Activated CD8-positive, alpha-beta T cell treated with anti-CD3 and anti-CD28 coated beads, Interleukin-2, amount 10 ng/mL, durations not matched to agents 7 days and 5 days (primary cell): ENCODE measurements at regions not wholly inside any gene's neighbourhood (a gene's known extent, or its start where the extent isn't known, plus 50 kb on each side); places are given as distances from the start of the nearest gene placed in this dataset.

Source experiments
- ATAC-seq: fragments of 150-1000 bp; cut with Tn5 transposase; one replicate; pipeline ENCODE4 v1.10.0; 2021; ENCODE audit warnings: moderate library complexity
- CTCF ChIA-PET: fragments of 350-600 bp; sonication (Branson Sonifier 250); formaldehyde crosslinking; loops from one replicate; lab custom pipeline; 2021; ENCODE audit warnings: antibody characterized with exemption; lab: Charles Lee
- POLR2A ChIA-PET: fragments of 350-600 bp; sonication (Branson Sonifier 250); formaldehyde crosslinking; loops from one replicate; lab custom pipeline; 2021; ENCODE audit warnings: antibody characterized with exemption; lab: Charles Lee
- DNase-seq: peaks from one replicate; pipeline ENCODE4 v3.0.0-alpha.2; 2020
- H3K27ac Mint-ChIP-seq: one replicate; pipeline ENCODE4 v1.8.0; 2021; ENCODE audit warnings: mild to moderate bottlenecking, mixed read lengths
- H3K27me3 Mint-ChIP-seq: one replicate; pipeline ENCODE4 v1.8.0; 2021; ENCODE audit warnings: low read depth, mixed read lengths
- H3K36me3 Mint-ChIP-seq: one replicate; pipeline ENCODE4 v1.8.0; 2021; ENCODE audit warnings: low read depth, mixed read lengths
- H3K4me1 Mint-ChIP-seq: one replicate; pipeline ENCODE4 v1.8.0; 2021; ENCODE audit warnings: low read depth, mixed read lengths
- H3K4me3 Mint-ChIP-seq: one replicate; pipeline ENCODE4 v1.8.0; 2021; ENCODE audit warnings: mild to moderate bottlenecking, mixed read lengths
- H3K9me3 Mint-ChIP-seq: one replicate; pipeline ENCODE4 v1.8.0; 2022; ENCODE audit warnings: mixed read lengths; ENCODE audit not compliant: insufficient read depth

DNA sequence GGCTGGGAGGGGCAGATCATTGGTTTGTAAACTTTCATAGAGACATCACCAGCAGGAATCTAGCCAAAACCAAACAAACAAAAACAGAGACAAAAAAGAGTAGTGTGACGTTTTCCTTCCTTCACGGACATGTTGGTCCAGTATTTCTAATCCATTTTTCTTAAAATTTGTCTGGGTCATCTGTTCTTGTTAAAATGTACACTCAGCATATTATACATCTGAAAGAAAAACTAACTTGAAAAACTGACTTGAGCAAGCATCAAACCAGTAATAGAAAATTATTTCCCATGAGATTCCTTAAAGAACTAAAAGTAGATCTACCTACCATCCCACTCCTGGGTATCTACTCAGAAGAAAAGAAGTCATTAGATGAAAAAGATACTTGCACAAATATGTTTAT is 164.2 kb downstream of the KLF6 start:
- POLR2A ChIA-PET = no interaction called here
- no peak for DNase-seq

DNA sequence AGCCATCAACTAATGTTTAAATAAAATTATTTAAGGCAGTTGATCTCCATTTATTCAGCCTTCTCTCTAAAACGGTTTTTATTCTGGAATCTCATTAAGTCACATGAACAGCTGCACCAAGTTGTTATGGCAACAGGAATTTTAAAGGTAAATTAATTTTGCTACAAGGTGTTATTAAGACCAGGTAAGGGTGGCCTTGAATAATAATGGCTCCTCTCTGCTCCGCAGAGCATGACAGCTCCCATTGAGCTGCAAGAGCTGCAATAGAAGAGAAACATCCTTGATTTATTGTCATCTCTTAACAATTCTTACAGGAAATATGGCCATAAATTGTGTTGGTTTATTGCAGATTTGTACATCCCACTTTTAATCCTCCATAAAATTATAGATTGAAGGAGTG is 165.8 kb downstream of the KLF6 start:
- Mint-ChIP-seq H3K36me3 (peaks cover 4% of the 10 kb centered on the region), H3K27ac (no peak overlapping the region), H3K27me3 (peaks cover 7% of the 10 kb centered on the region), H3K4me3 (no peak overlapping the region), H3K4me1 (peaks cover 14% of the 10 kb centered on the region), H3K9me3 (peaks cover 8% of the 10 kb centered on the region)
- no peak for DNase-seq
- CTCF ChIA-PET = no interaction called here
- no peak for ATAC-seq
- POLR2A ChIA-PET = no interaction called here

More for the DNA sequence above, 164.2 kb downstream of the KLF6 start:
- Mint-ChIP-seq H3K4me3 (no peak overlapping the region), H3K27me3 (peaks cover 6% of the 10 kb centered on the region), H3K4me1 (peaks cover 14% of the 10 kb centered on the region), H3K36me3 (peaks cover 4% of the 10 kb centered on the region), H3K9me3 (peaks cover 8% of the 10 kb centered on the region), H3K27ac (no peak overlapping the region)
- CTCF ChIA-PET = no interaction called here
- no peak for ATAC-seq

DNA sequence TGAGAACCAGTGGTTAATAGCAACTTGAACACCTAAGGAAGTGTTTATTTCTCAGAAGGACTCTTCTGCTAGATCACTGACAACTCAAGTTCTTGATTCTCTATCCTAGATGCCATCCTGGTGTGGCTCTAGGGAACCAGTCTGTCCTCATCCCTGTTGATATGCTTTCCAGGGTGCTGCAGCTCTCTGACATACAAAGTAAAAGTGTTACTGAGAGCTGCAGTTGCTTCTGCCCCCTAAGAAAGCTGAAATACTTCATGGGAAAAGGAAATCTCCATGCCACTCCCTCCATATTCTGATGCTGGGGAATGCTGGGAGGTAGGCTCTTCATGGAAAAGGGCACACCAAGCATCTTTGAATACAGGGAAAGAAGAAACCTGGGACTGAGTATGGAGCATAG is 168.1 kb downstream of the KLF6 start:
- CTCF ChIA-PET = no interaction called here
- POLR2A ChIA-PET = no interaction called here
- H3K27ac Mint-ChIP-seq = no peak overlapping the region
- peaks cover 7% of the 10 kb centered on the region for H3K27me3 Mint-ChIP-seq
- no peaks in the 10 kb centered on the region for H3K4me1 Mint-ChIP-seq
- DNase-seq (no peak), ATAC-seq (no peak)
- H3K36me3 Mint-ChIP-seq = peaks cover 8% of the 10 kb centered on the region
- H3K4me3 Mint-ChIP-seq = no peak overlapping the region
- peaks cover 8% of the 10 kb centered on the region for H3K9me3 Mint-ChIP-seq

DNA sequence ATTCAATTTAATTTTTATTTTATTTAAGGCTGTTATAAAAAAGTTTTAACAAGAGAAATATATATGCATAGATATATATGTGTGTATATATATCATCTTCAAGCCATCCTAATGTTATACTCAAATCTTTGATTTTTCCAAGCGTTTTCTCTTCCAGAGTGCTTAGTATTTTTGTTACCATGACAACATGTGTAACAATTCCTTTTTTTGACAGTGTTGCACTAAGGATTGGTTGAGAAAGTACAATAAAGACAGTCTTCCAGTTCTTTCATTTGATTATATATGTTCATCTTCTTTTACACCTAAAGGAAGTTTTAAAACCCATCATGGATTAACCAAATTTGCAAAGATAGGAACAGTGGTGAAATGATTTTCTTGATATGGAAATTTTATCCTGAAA is 171.7 kb downstream of the KLF6 start:
- ChIA-PET POLR2A (interaction anchor here (0.6 kb wide), 1 partner anchor 14 kb away, joined by 3 read pairs; no protein-coding TSS in a partner anchor), CTCF (no interaction called here)
- ATAC-seq (no peak), DNase-seq (no peak)
- no peaks in the 10 kb centered on the region for H3K4me1 Mint-ChIP-seq
- H3K9me3 Mint-ChIP-seq = peaks cover 16% of the 10 kb centered on the region
- no peak overlapping the region for H3K4me3 Mint-ChIP-seq
- peaks cover 4% of the 10 kb centered on the region for H3K36me3 Mint-ChIP-seq
- H3K27me3 Mint-ChIP-seq = peaks cover 14% of the 10 kb centered on the region
- H3K27ac Mint-ChIP-seq = no peak overlapping the region

DNA sequence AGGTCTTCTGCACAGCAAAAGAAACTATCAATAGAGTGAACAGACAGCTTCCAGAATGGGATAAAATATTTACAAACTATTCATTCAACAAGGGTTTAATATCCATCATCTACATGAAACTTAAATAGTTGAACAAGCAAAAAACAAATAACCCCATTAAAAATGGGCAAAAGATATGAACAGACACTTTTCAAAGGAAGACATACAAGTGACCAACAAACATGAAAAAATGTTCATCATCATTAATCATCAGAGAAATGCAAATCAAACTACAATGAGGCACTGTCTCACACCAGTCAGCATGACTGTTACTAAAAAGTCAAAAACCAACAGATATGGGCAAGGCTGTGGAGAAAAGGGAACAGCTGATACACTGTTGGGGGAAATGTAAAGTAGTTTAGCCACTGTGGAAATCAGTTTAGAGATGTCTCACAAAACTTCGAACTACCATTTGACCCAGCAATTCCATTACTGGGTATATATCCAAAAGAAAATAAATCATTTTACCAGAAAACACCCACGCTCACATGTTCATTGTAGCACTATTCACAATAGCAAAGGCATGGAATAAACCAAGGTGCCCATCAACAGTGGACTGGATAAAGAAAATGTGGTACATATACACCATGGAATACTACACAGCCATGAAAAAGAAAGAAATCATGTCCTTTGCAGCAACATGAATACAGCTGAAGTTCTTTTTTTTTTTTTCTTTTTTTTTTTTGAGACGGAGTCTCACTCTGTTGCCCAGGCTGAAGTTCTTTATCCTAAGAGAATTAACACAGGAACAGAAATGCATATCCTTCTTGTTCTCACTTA is 172.6 kb downstream of the KLF6 start:
- Mint-ChIP-seq H3K27ac (no peak overlapping the region), H3K4me3 (no peak overlapping the region), H3K36me3 (peaks cover 6% of the 10 kb centered on the region), H3K27me3 (peaks cover 17% of the 10 kb centered on the region), H3K9me3 (peaks cover 24% of the 10 kb centered on the region), H3K4me1 (no peaks in the 10 kb centered on the region)
- ATAC-seq (no peak), DNase-seq (no peak)
- POLR2A ChIA-PET = no interaction called here
- CTCF ChIA-PET = no interaction called here

DNA sequence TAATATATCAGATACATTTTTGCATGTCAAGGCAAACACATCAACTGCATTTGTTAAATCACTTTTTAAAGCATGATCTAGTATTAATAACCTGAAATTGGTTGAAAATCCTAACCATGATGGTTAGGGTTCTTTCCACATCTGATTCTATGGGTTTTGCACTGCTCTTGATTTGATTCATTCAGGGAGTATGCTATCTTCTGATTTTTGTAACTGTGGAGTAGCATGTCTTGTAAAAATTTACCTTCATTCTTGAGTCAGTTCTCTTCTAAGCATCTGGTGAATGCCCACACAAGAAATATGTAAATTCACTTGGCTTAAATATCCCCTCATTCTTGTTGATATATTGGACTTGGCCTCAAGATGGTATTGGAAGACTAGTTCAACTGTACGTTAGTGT is 178.7 kb downstream of the KLF6 start:
- Mint-ChIP-seq H3K36me3 (peaks cover 6% of the 10 kb centered on the region), H3K27ac (no peak overlapping the region), H3K4me1 (no peaks in the 10 kb centered on the region), H3K27me3 (peaks cover 20% of the 10 kb centered on the region), H3K9me3 (peaks cover 36% of the 10 kb centered on the region), H3K4me3 (no peak overlapping the region)
- no peak for DNase-seq
- ChIA-PET POLR2A (no interaction called here), CTCF (no interaction called here)
- ATAC-seq = no peak

DNA sequence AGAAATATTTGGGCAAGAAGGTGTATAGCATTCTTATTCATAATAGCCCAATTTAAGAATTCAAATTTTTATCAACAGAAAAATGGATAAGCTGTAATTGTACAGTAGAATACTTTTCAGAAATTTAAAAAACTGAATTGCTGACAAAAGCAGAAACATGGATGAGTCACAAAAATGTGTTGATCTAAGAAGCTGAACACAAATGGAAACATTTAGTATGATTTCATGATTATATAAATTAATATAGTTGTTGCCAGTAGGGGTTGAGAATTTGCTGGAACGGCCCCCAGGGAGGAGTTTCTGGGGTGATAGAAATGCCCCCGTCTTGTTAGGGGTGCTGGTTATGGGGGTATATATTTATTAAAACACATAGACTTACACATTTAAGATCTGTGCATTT is 179.1 kb downstream of the KLF6 start:
- Mint-ChIP-seq H3K4me1 (no peaks in the 10 kb centered on the region), H3K36me3 (peaks cover 6% of the 10 kb centered on the region), H3K9me3 (peaks cover 36% of the 10 kb centered on the region), H3K27me3 (peaks cover 18% of the 10 kb centered on the region), H3K27ac (no peak overlapping the region), H3K4me3 (no peak overlapping the region)
- DNase-seq (no peak), ATAC-seq (no peak)
- ChIA-PET CTCF (no interaction called here), POLR2A (no interaction called here)

DNA sequence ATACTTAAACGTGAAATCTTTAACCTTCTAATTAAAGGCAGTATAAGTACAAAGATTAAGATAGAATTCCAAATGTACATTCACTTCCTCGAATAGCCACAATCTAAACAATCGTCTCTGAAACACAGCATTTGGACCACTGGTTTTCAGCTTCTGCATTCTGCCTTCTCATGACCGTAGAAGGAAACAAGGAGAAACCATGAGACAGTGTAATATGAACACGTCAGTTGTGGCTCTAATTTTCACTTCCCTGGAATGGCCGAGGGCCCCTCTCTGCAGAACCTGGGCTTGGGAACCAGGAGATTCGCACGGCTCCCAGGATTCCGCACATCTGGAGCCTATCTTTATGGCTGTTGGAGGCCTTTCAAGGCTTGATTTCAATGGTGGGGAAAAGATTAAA is 189.3 kb downstream of the KLF6 start:
- Mint-ChIP-seq H3K36me3 (no peaks in the 10 kb centered on the region), H3K4me1 (no peaks in the 10 kb centered on the region), H3K4me3 (no peak overlapping the region), H3K27ac (no peak overlapping the region), H3K9me3 (no peaks in the 10 kb centered on the region), H3K27me3 (peaks cover 21% of the 10 kb centered on the region)
- ATAC-seq (no peak), DNase-seq (no peak)
- CTCF ChIA-PET = no interaction called here
- POLR2A ChIA-PET = no interaction called here

DNA sequence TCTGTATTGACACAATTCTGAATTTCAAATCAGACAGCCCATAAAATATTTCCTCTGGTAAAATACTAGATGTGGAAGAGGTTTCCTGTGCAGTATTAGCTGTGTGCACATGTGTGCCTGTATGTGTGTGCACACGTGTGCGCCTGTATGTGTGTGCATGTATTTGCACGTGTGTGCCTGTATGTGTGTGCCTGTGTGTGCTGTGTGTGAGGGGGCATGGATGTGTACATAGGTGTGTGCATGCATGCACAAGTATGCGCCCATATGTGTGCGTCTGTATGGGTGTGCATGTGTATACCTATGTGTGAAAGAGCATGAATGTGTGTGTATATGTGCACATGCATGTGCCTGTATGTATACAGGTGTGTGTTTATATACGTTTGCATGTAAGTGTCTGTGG is 191.4 kb downstream of the KLF6 start:
- POLR2A ChIA-PET = no interaction called here
- CTCF ChIA-PET = no interaction called here
- Mint-ChIP-seq H3K27ac (no peak overlapping the region), H3K36me3 (no peaks in the 10 kb centered on the region), H3K27me3 (peaks cover 16% of the 10 kb centered on the region), H3K9me3 (no peaks in the 10 kb centered on the region), H3K4me1 (no peaks in the 10 kb centered on the region), H3K4me3 (no peak overlapping the region)
- no peak for ATAC-seq
- DNase-seq = no peak

DNA sequence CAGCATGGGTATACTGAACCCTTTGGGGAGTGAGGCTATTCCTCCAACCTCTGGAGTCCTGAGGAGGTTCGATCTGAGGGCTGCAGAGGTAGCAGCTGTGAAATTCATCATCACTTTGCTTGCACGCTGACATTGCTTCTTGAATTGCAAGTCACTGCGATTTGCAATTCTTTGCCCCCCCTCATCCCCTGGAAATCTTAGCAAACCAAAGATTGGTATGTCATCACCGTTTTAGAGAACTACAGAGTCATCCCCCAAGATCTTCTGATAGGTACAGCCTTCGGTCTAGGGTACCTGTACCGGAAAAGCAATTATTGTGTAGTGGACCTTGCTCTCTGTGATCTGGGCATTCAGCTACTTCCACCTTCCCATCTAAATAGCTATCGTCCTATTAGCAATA is 192.6 kb downstream of the KLF6 start:
- peaks cover 19% of the 10 kb centered on the region for H3K27me3 Mint-ChIP-seq
- no peaks in the 10 kb centered on the region for H3K9me3 Mint-ChIP-seq
- ChIA-PET CTCF (no interaction called here), POLR2A (no interaction called here)
- no peak overlapping the region for H3K4me3 Mint-ChIP-seq
- no peaks in the 10 kb centered on the region for H3K4me1 Mint-ChIP-seq
- DNase-seq = no peak
- no peaks in the 10 kb centered on the region for H3K36me3 Mint-ChIP-seq
- ATAC-seq = no peak
- no peak overlapping the region for H3K27ac Mint-ChIP-seq

DNA sequence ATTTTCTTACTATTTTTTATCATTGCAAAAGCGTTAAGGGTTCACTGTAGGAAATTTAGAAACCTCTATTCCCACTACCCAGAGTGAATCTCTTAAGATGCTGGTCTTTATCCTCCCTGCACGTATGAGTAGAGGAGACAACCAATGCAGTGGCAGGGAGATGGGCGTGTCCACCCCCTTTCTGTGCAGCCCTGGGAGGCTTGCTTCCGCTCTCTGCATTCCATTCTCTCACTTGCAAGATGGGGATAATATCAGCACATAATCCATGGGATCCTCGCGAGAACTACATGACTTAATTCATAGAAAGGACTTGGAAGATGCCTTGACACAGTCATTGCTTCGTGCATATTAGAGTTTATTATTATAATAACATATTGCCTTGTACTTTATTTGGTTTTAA is 196.2 kb downstream of the KLF6 start:
- DNase-seq = no peak
- CTCF ChIA-PET = no interaction called here
- no peak overlapping the region for H3K4me3 Mint-ChIP-seq
- no peak overlapping the region for H3K27ac Mint-ChIP-seq
- H3K4me1 Mint-ChIP-seq = no peaks in the 10 kb centered on the region
- H3K36me3 Mint-ChIP-seq = no peaks in the 10 kb centered on the region
- H3K27me3 Mint-ChIP-seq = peaks cover 14% of the 10 kb centered on the region
- no peaks in the 10 kb centered on the region for H3K9me3 Mint-ChIP-seq
- POLR2A ChIA-PET = no interaction called here
- no peak for ATAC-seq

DNA sequence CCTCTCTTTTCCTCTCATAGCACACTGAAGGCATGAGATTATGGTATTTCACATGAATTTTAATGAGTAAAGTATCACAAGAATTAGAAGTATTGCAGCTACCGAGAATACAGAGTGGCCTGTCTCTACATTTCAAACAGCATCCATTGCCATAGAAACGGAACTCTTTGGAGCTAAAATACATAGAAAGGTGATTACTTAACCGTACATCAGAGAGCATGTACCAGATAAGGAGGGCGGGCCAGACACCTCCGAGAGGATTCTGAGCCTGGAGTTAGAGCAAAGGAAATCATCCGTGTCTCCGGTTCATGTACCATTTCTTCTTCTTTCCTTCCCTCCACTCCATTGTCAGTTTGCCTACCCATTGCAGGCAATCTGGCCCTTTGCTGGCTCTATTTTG is 196.7 kb downstream of the KLF6 start:
- H3K27me3 Mint-ChIP-seq = peaks cover 10% of the 10 kb centered on the region
- ATAC-seq = no peak
- H3K27ac Mint-ChIP-seq = no peak overlapping the region
- H3K4me1 Mint-ChIP-seq = no peaks in the 10 kb centered on the region
- CTCF ChIA-PET = no interaction called here
- no peak for DNase-seq
- H3K9me3 Mint-ChIP-seq = no peaks in the 10 kb centered on the region
- H3K36me3 Mint-ChIP-seq = no peaks in the 10 kb centered on the region
- no peak overlapping the region for H3K4me3 Mint-ChIP-seq
- POLR2A ChIA-PET = no interaction called here
